Activated T-cell treated with anti-CD3 and anti-CD28 coated beads for 48 hours (primary cell): ENCODE measurements at regions not wholly inside any gene's neighbourhood (a gene's known extent, or its start where the extent isn't known, plus 50 kb on each side); places are given as distances from the start of the nearest gene placed in this dataset.
"Not testable (repeated sequence)": the region's sequence is repeated elsewhere in the genome, so short reads cannot be mapped to it uniquely, and the experiment has no call there.

ENCODE experiments used
- DNase-seq: peaks from one replicate; pipeline ENCODE4 v3.0.0-alpha.2; 2020; ENCODE audit warnings: low read depth

- no peak for DNase-seq
Measured at GRCh38 chr6:137625100-137625661, 131.0 kb upstream of the OLIG3 start.

- DNase-seq: no peak
Measured at GRCh38 chr6:137625808-137626207, 131.6 kb upstream of the OLIG3 start.

- no peak for DNase-seq
Measured at GRCh38 chr6:137630666-137631065, 136.5 kb upstream of the OLIG3 start.

- DNase-seq: no peak
Measured at GRCh38 chr6:137631323-137631722, 137.1 kb upstream of the OLIG3 start.

GRCh38 chr6:137634177-137634576, 140.0 kb upstream of the OLIG3 start:
- not testable (repeated sequence) for DNase-seq

- no peak for DNase-seq
Measured at GRCh38 chr6:137637121-137637520, 142.9 kb upstream of the OLIG3 start.

GRCh38 chr6:137638926-137639706, 144.9 kb upstream of the OLIG3 start:
- no peak for DNase-seq

GRCh38 chr6:137640086-137640485, 145.9 kb upstream of the OLIG3 start:
- DNase-seq: no peak

- DNase-seq: peak; percentile 37
Measured at GRCh38 chr6:137641474-137642077, 147.4 kb upstream of the OLIG3 start.

- DNase-seq: not testable (repeated sequence)
Measured at GRCh38 chr6:137643210-137643609, 149.0 kb upstream of the OLIG3 start.

GRCh38 chr6:137643644-137644043, 149.4 kb upstream of the OLIG3 start:
- DNase-seq: not testable (repeated sequence)

- DNase-seq: no peak
Measured at GRCh38 chr6:137645850-137646249, 151.7 kb upstream of the OLIG3 start.

GRCh38 chr6:137646484-137646883, 152.3 kb upstream of the OLIG3 start:
- DNase-seq: no peak

GRCh38 chr6:137647762-137648447, 153.7 kb upstream of the OLIG3 start:
- DNase-seq: no peak

- DNase-seq: no peak
Measured at GRCh38 chr6:137650720-137651119, 156.5 kb upstream of the OLIG3 start.

- DNase-seq: no peak
Measured at GRCh38 chr6:137651178-137651577, 157.0 kb upstream of the OLIG3 start.

GRCh38 chr6:137651591-137652335, 157.6 kb upstream of the OLIG3 start:
- DNase-seq: no peak

GRCh38 chr6:137652961-137653705, 158.9 kb upstream of the OLIG3 start:
- DNase-seq: no peak

GRCh38 chr6:137653706-137654059, 159.5 kb upstream of the OLIG3 start:
- no peak for DNase-seq

- DNase-seq: no peak
Measured at GRCh38 chr6:137654365-137654981, 160.3 kb upstream of the OLIG3 start.

GRCh38 chr6:137655291-137655690, 161.1 kb upstream of the OLIG3 start:
- no peak for DNase-seq
